Cardiac fibroblast (primary cell): ENCODE measurements at regions not wholly inside any gene's neighbourhood (a gene's known extent, or its start where the extent isn't known, plus 50 kb on each side); places are given as distances from the start of the nearest gene placed in this dataset.

ENCODE experiments used
- DNase-seq, 2 donors: peaks; one replicate each; pipeline versions ENCODE4 v3.0.0 to v3.0.0-alpha.2; 2010; ENCODE audit warnings: low read depth in 2 of 2
- H3K4me3 ChIP-seq, 2 donors: replicated peaks in 1 of 2; 1 replicate in 1 of 2; 2 replicates in 1 of 2; pipeline ENCODE4 v1.5.1; 2011; ENCODE audit warnings: low read depth in 2 of 2, low read length in 2 of 2, mild to moderate bottlenecking in 2 of 2, moderate library complexity in 1 of 2
- TF ChIP-seq, protein P1 (sequence below): IDR thresholded peaks from one replicate; pipeline ENCODE4 v1.5.1; 2011; ENCODE audit warnings: low read depth, mild to moderate bottlenecking, low read length, inconsistent platforms

DNA sequence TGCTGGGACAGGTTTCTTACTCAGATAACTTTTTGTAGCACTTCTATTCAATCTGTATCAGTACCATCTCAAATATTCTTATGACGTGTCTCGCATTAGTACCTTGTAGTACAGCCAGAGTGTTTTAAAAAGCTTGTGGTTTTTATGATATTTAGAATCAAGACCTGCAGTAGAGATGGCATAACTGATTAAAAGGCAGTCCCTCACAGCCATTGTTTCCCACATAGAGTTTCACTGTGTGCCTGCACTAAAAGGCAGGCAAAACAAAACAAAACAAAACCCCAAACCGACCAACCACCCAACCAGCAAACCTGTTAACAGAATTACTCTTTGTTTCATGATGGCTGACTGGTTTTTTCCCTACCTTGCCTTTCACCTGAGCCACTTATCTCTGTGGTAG, 221.3 kb upstream of the DGKB start:
- no peak overlapping the region for H3K4me3 ChIP-seq
- no peak for DNase-seq
- TF ChIP-seq, protein P1, sequence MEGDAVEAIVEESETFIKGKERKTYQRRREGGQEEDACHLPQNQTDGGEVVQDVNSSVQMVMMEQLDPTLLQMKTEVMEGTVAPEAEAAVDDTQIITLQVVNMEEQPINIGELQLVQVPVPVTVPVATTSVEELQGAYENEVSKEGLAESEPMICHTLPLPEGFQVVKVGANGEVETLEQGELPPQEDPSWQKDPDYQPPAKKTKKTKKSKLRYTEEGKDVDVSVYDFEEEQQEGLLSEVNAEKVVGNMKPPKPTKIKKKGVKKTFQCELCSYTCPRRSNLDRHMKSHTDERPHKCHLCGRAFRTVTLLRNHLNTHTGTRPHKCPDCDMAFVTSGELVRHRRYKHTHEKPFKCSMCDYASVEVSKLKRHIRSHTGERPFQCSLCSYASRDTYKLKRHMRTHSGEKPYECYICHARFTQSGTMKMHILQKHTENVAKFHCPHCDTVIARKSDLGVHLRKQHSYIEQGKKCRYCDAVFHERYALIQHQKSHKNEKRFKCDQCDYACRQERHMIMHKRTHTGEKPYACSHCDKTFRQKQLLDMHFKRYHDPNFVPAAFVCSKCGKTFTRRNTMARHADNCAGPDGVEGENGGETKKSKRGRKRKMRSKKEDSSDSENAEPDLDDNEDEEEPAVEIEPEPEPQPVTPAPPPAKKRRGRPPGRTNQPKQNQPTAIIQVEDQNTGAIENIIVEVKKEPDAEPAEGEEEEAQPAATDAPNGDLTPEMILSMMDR: no peak

DNA sequence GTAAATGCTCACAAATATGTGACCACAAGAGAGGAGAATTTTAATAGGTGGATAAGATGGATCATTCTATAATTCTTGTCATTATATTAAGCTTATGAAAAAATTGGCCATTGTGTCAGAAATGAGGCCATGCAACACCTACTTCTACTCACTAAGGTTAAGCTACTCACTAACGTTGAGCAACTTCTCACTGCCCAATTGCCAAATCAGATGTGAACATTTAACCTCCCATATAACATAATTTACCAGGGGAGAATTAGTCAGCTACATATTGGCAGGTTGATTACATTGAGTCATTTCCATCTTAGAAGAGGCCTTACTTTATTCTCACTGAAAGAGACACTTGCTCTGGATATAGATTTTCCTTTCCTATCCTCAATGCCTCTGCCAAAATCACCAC, 211.2 kb upstream of the DGKB start:
- no peak overlapping the region for H3K4me3 ChIP-seq
- TF ChIP-seq, protein P1: no peak
- DNase-seq: peak in 1 of 2 donors; percentile 62

DNA sequence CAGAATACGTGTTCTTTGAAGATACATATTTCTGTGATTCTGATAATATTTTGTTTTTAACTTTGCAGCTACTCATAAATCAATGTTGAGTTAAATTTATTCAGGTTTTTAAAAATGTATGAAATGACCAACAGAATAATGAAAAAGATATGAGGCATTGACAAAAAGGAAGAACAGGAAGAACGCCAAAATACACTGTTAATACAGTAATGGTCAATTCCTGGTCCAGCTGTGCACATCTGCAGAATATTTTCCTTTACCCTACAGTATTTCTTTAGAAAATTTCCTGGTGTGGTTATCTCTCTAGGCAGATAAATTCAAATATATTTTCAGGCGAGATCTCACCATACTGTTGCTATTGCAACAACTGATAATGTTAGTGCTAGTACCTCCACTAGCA, 203.2 kb upstream of the DGKB start:
- H3K4me3 ChIP-seq: no peak overlapping the region
- no peak for DNase-seq
- TF ChIP-seq, protein P1: no peak

DNA sequence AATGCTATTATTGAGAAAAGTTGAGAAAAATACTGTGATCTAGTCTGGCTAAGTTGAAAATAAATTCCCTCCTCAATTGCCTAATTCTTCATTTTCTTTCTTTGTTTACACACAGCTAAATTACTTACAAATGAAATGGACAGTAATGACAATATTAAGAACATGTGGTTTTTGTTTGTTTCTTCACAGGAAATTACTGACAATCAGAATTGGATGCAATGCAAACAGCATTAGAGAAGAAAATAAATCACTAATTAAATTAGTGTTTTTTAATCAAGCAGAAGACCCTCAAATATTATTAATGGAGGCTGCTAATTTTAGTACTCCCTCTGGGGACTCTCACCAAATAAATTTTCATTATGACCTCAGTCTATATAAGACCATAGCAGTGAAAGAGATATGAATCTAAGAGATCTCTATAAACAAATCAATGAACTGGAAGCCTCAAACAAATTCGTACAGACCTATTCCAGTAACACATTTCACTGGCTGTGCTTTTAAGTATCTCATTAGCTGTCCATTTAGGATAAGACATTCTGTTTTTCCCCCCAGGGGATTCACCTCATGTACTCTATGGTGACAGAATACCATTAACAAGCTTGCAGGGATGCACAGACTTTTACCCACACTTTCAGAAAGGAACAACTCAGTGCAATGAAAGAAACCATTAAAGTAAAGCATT, 202.0 kb upstream of the DGKB start:
- no peak overlapping the region for H3K4me3 ChIP-seq
- no peak for DNase-seq
- TF ChIP-seq, protein P1: no peak

DNA sequence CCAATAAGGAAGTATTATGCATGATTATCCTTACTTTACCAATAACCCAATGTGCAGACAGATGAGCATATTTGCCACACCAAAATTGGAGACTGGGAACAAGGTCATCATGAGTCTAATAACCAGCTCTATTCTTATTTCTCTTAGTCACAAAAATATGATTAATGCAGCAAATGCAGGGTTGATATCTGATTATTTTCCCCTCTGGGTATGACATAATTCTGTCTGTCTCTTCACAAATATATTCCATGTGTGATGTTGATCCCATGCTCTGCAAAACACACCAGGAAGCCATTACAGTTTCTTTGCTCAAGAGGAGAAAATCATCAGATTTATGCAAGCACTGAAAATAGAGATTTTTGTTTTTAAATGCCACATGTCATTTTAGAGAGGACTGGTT, 196.5 kb upstream of the DGKB start:
- H3K4me3 ChIP-seq: no peak overlapping the region
- TF ChIP-seq, protein P1: no peak
- no peak for DNase-seq

DNA sequence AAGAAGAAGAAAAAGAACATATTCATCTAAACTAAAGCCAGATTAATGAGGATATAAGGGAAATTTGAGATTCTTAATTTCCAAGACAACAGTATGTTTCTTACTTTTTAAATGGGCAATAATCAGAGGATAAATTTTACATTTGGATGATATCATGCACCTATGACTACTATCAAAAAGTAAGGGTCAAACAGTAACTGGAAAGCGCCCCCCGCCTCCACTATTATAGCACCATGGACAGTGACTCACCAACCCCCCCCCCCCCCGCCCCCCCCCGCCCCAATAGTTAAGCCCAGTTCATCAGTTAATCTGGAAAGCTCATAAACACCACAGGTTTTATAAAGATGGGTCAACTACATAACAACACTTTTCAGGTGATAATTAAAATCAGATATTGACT, 194.3 kb upstream of the DGKB start:
- TF ChIP-seq, protein P1: no peak
- DNase-seq: no peak
- no peak overlapping the region for H3K4me3 ChIP-seq

DNA sequence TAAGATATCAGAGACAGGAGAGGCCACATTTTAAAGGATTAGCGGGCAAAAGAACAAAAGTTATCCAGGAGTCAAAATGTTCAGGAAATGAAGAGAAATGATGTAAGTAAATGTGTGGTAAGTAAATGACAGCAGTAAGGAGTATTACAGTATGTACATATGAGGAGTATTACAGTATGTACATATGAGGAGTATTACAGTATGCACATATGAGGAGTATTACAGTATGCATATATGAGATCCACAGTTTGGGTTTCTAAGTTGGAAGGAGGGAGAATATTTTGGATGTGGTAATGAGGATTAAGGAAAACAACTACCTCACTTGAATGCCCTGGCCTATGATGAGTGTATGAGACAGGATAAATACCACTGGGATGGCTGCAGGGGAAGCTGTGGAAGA, 192.4 kb upstream of the DGKB start:
- TF ChIP-seq, protein P1: no peak
- H3K4me3 ChIP-seq: no peak overlapping the region
- no peak for DNase-seq
